ENCODE measurements at regions not wholly inside any gene's neighbourhood (a gene's known extent, or its start where the extent isn't known, plus 50 kb on each side); places are given as distances from the start of the nearest gene placed in this dataset.

- TF ChIP-seq ZNF274 (IDR thresholded peaks at IDR 0.05; ENCODE audit: borderline replicate concordance, extremely low read depth, low read length): no peak
- no peak for TF ChIP-seq POLR2A (IDR thresholded peaks at IDR 0.05; ENCODE audit: control extremely low read depth in 1 of 2, low read depth in 2 of 2, low read length in 2 of 2)
- no peak for TF ChIP-seq TEAD4 (IDR thresholded peaks at IDR 0.05; ENCODE audit: low read depth, low read length)
- no peak for TF ChIP-seq EZH2 (IDR thresholded peaks at IDR 0.05; ENCODE audit: low read depth, low read length, severe bottlenecking)
- no peak for TF ChIP-seq CHD2 (IDR thresholded peaks at IDR 0.05; ENCODE audit: low read length)
- TF ChIP-seq, protein P1, sequence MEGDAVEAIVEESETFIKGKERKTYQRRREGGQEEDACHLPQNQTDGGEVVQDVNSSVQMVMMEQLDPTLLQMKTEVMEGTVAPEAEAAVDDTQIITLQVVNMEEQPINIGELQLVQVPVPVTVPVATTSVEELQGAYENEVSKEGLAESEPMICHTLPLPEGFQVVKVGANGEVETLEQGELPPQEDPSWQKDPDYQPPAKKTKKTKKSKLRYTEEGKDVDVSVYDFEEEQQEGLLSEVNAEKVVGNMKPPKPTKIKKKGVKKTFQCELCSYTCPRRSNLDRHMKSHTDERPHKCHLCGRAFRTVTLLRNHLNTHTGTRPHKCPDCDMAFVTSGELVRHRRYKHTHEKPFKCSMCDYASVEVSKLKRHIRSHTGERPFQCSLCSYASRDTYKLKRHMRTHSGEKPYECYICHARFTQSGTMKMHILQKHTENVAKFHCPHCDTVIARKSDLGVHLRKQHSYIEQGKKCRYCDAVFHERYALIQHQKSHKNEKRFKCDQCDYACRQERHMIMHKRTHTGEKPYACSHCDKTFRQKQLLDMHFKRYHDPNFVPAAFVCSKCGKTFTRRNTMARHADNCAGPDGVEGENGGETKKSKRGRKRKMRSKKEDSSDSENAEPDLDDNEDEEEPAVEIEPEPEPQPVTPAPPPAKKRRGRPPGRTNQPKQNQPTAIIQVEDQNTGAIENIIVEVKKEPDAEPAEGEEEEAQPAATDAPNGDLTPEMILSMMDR (IDR thresholded peaks at IDR 0.05; ENCODE audit: control extremely low read depth in 1 of 3, insufficient read depth in 1 of 3, low read depth in 1 of 3, low read length in 3 of 3): no peak
- no peak for TF ChIP-seq SP1 (IDR thresholded peaks at IDR 0.05; ENCODE audit: low read depth, low read length)
- TF ChIP-seq YY1 (IDR thresholded peaks at IDR 0.05; ENCODE audit: low read depth, low read length): no peak
- TF ChIP-seq GTF2F1 (IDR thresholded peaks at IDR 0.05; ENCODE audit: borderline replicate concordance, low read depth, low read length): no peak
Observed at GRCh38 chr2:39517622-39518021, 80.5 kb upstream of the MAP4K3 start.

Measured in H1 (cell line).